Lower leg skin (tissue), 3 donors: ENCODE measurements at regions not wholly inside any gene's neighbourhood (a gene's known extent, or its start where the extent isn't known, plus 50 kb on each side); places are given as distances from the start of the nearest gene placed in this dataset.

Source experiments
- CTCF ChIP-seq, 3 donors: fragments of 450-650 bp; IDR thresholded peaks; one replicate each; pipeline ENCODE4 v1.5.1; 2016; ENCODE audit warnings: antibody characterized with exemption in 3 of 3, mild to moderate bottlenecking in 3 of 3, moderate library complexity in 2 of 3
- POLR2A ChIP-seq, 2 donors: fragments of 450-650 bp; IDR thresholded peaks; one replicate each; pipeline ENCODE4 v1.6.1; 2016 to 2017; ENCODE audit warnings: antibody characterized with exemption in 2 of 2, mild to moderate bottlenecking in 1 of 2, moderate library complexity in 1 of 2

GRCh38 chr3:110856916-110857315, 214.7 kb upstream of the NECTIN3 start:
- TF ChIP-seq CTCF (IDR thresholded peaks at IDR 0.05) (no peak), POLR2A (IDR thresholded peaks at IDR 0.05) (no peak)
